Loucy (cell line): ENCODE measurements at regions not wholly inside any gene's neighbourhood (a gene's known extent, or its start where the extent isn't known, plus 50 kb on each side); places are given as distances from the start of the nearest gene placed in this dataset.
"Not testable (repeated sequence)": the region's sequence is repeated elsewhere in the genome, so short reads cannot be mapped to it uniquely, and the experiment has no call there.

ENCODE experiments used
- H2AFZ ChIP-seq: fragments of 200-600 bp; sonication (generic); 2 replicates; pipeline ENCODE4 v1.6.0; 2016; ENCODE audit warnings: antibody characterized with exemption, mild to moderate bottlenecking, low read length, moderate library complexity
- H3F3A ChIP-seq: fragments of 200-600 bp; 2 replicates; pipeline ENCODE4 v1.6.0; 2016; ENCODE audit warnings: antibody characterized with exemption, low read depth, mild to moderate bottlenecking
- H3K27me3 ChIP-seq: fragments of 200-600 bp; sonication (generic); 2 replicates; pipeline ENCODE4 v1.6.1; 2014; ENCODE audit warnings: low read length, mild to moderate bottlenecking; ENCODE audit not compliant: insufficient read depth, poor library complexity, severe bottlenecking
- H3K36me3 ChIP-seq: fragments of 200-600 bp; sonication (generic); 2 replicates; pipeline ENCODE4 v1.6.1; 2016; ENCODE audit warnings: low read length; ENCODE audit not compliant: insufficient read depth
- H3K4me1 ChIP-seq: fragments of 200-600 bp; sonication (generic); 2 replicates; pipeline ENCODE4 v1.5.1; 2014; ENCODE audit warnings: low read length, mild to moderate bottlenecking; ENCODE audit not compliant: insufficient read depth, poor library complexity, severe bottlenecking
- H3K4me2 ChIP-seq: fragments of 200-600 bp; sonication (generic); 2 replicates; pipeline ENCODE4 v1.6.0; 2014; ENCODE audit warnings: antibody characterized with exemption, low read length, low read depth, mild to moderate bottlenecking; ENCODE audit not compliant: poor library complexity, severe bottlenecking
- H3K4me3 ChIP-seq: fragments of 200-600 bp; sonication (generic); 2 replicates; pipeline ENCODE4 v1.5.1; 2014; ENCODE audit warnings: low read length, mild to moderate bottlenecking, mixed read lengths; ENCODE audit not compliant: poor library complexity, severe bottlenecking
- H3K79me2 ChIP-seq: fragments of 200-600 bp; sonication (generic); 2 replicates; pipeline ENCODE4 v1.6.1; 2014; ENCODE audit warnings: low read length; ENCODE audit not compliant: insufficient read depth
- H3K9ac ChIP-seq: fragments of 200-600 bp; sonication (generic); 2 replicates; pipeline ENCODE4 v1.6.0; 2014; ENCODE audit warnings: mild to moderate bottlenecking, low read depth, low read length, moderate library complexity; ENCODE audit not compliant: poor library complexity, severe bottlenecking
- H3K9me2 ChIP-seq: fragments of 200-600 bp; sonication (generic); replicated peaks from 2 replicates; pipeline ENCODE4 v1.6.1; 2016; ENCODE audit warnings: low read depth, low read length, mixed read lengths
- H3K9me3 ChIP-seq: fragments of 200-600 bp; sonication (generic); 2 replicates; pipeline ENCODE4 v1.6.1; 2014; ENCODE audit warnings: mild to moderate bottlenecking, antibody characterized with exemption, low read length, low read depth; ENCODE audit not compliant: insufficient read depth
- H4K20me1 ChIP-seq: fragments of 200-600 bp; sonication (generic); 2 replicates; pipeline ENCODE4 v1.6.0; 2014; ENCODE audit warnings: antibody characterized with exemption, low read length, mild to moderate bottlenecking; ENCODE audit not compliant: insufficient read depth, poor library complexity, severe bottlenecking
- EZH2phosphoT487 ChIP-seq: fragments of 200-600 bp; IDR thresholded peaks from 2 replicates; pipeline ENCODE4 v1.6.1; 2018; ENCODE audit warnings: antibody characterized with exemption, mild to moderate bottlenecking, moderate library complexity, borderline replicate concordance
- TF ChIP-seq, protein P1 (sequence below): fragments of 200-600 bp; sonication (generic); conservative IDR thresholded peaks from 2 replicates; pipeline ENCODE4 v1.5.1; 2014; ENCODE audit warnings: mild to moderate bottlenecking, antibody characterized with exemption, low read length

DNA sequence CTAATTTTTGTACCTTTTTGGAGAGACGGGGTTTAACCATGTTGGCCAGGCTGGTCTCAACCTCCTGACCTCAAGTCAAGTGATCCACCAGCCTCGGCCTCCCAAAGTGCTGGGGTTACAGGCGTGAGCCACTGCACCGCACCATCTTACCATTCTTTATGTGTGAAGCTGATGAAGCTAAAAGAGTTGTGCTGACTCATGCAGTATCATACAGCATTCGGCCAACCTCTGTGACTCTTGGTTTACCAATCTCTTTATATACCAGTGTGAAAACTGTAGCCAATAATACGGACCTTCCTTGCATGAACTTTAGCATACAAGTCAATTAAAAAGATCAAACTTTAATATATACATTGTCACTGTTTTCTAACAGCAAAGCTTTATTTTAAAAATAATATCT lies 878.2 kb upstream of the MBL2 start:
- H3K36me3 ChIP-seq = no peaks in the 10 kb centered on the region
- no peaks in the 10 kb centered on the region for H3K79me2 ChIP-seq
- no peaks in the 10 kb centered on the region for H4K20me1 ChIP-seq
- no peaks in the 10 kb centered on the region for H3K9me2 ChIP-seq
- H3K4me1 ChIP-seq = no peaks in the 10 kb centered on the region
- H3K9ac ChIP-seq = no peak overlapping the region
- H3K9me3 ChIP-seq = no peaks in the 10 kb centered on the region
- no peak overlapping the region for H3K4me3 ChIP-seq
- no peak for TF ChIP-seq EZH2phosphoT487
- TF ChIP-seq, protein P1, sequence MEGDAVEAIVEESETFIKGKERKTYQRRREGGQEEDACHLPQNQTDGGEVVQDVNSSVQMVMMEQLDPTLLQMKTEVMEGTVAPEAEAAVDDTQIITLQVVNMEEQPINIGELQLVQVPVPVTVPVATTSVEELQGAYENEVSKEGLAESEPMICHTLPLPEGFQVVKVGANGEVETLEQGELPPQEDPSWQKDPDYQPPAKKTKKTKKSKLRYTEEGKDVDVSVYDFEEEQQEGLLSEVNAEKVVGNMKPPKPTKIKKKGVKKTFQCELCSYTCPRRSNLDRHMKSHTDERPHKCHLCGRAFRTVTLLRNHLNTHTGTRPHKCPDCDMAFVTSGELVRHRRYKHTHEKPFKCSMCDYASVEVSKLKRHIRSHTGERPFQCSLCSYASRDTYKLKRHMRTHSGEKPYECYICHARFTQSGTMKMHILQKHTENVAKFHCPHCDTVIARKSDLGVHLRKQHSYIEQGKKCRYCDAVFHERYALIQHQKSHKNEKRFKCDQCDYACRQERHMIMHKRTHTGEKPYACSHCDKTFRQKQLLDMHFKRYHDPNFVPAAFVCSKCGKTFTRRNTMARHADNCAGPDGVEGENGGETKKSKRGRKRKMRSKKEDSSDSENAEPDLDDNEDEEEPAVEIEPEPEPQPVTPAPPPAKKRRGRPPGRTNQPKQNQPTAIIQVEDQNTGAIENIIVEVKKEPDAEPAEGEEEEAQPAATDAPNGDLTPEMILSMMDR = no peak
- H2AFZ ChIP-seq = no peak overlapping the region
- no peak overlapping the region for H3K4me2 ChIP-seq
- no peaks in the 10 kb centered on the region for H3F3A ChIP-seq
- H3K27me3 ChIP-seq = no peaks in the 10 kb centered on the region

DNA sequence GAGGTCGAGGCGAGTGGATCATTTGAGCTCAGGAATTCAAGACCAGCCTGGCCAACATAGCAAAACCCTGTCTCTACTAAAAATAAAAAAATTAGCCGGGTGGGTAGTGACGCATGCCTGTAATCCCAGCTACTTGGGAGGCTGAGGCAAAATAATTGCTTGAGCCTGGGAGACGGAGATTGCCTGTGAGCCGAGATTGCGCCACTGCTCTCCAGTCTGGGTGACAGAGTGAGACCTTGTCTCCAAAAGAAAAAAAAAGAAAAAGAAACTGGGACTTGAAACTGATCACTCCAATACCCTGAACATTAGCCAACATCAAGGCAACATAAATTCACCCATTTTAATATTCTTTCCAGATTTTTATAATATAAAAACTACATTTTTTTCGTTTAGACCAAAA lies 874.6 kb upstream of the MBL2 start:
- not testable (repeated sequence) for H3K36me3 ChIP-seq, H2AFZ ChIP-seq, H3K79me2 ChIP-seq, H4K20me1 ChIP-seq, H3K27me3 ChIP-seq, H3K4me1 ChIP-seq, H3K4me2 ChIP-seq, H3K9me3 ChIP-seq, H3K9ac ChIP-seq, H3F3A ChIP-seq, H3K9me2 ChIP-seq, H3K4me3 ChIP-seq

DNA sequence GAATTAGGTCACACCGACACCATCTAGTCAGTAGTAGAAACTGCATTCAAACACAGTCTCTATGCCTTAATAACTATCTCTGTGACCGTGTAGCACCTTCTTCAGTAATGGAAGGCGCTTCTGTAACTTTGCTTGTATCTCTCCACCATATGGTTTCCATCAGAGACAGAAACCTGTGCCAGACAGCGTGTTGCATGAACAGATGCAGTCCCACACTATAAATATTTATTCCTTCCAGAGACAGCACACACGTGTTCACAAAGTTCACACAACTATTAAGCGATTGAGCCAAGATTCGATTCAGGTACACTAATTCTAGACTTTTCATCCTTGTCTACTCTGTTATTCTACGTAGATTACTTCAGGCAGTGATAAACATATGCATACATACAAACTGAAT lies 873.9 kb upstream of the MBL2 start:
- TF ChIP-seq, protein P1 = no peak
- no peak for TF ChIP-seq EZH2phosphoT487
- no peaks in the 10 kb centered on the region for H3K27me3 ChIP-seq
- H3K79me2 ChIP-seq = no peaks in the 10 kb centered on the region
- H4K20me1 ChIP-seq = no peaks in the 10 kb centered on the region
- no peak overlapping the region for H3K4me2 ChIP-seq
- H3K4me1 ChIP-seq = no peaks in the 10 kb centered on the region
- no peak overlapping the region for H2AFZ ChIP-seq
- no peaks in the 10 kb centered on the region for H3K9me3 ChIP-seq
- H3K9ac ChIP-seq = no peak overlapping the region
- H3F3A ChIP-seq = no peaks in the 10 kb centered on the region
- no peak overlapping the region for H3K4me3 ChIP-seq
- H3K36me3 ChIP-seq = no peaks in the 10 kb centered on the region
- H3K9me2 ChIP-seq = no peaks in the 10 kb centered on the region

- H3K79me2 ChIP-seq = no peaks in the 10 kb centered on the region
- no peaks in the 10 kb centered on the region for H3K27me3 ChIP-seq
- no peak overlapping the region for H3K9ac ChIP-seq
- TF ChIP-seq EZH2phosphoT487 = no peak
- TF ChIP-seq, protein P1 = no peak
- no peaks in the 10 kb centered on the region for H4K20me1 ChIP-seq
- H3K36me3 ChIP-seq = no peaks in the 10 kb centered on the region
- H3K4me1 ChIP-seq = no peaks in the 10 kb centered on the region
- H3K4me2 ChIP-seq = no peak overlapping the region
- no peak overlapping the region for H3K4me3 ChIP-seq
- H2AFZ ChIP-seq = no peak overlapping the region
- no peaks in the 10 kb centered on the region for H3K9me2 ChIP-seq
- H3K9me3 ChIP-seq = no peaks in the 10 kb centered on the region
- H3F3A ChIP-seq = no peaks in the 10 kb centered on the region
Measured at GRCh38 chr10:53645951-53646350, 873.4 kb upstream of the MBL2 start.
